ENCODE measurements at regions not wholly inside any gene's neighbourhood (a gene's known extent, or its start where the extent isn't known, plus 50 kb on each side); places are given as distances from the start of the nearest gene placed in this dataset.

DNA sequence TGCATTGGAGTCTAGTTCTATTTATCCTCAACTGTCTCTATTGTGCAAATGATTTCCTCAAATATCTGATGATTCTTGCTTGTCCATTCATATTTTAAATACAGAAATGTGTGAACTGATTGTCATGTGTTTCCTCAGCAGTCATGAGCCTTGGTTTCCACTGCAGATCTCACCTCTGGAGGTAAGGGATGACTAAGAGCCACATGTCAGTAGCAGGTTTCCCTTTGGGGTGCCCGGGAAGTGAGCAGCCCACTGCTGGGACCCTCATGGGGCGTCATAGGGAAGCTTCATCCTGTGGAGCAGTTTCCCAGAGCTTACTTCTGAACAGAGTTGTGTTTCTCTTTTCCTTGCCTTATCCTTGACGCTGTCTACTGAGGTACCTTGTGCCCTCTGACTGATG lies 149.2 kb upstream of the TOPAZ1 start:
- no peak for DNase-seq (ENCODE audit: low spot score)

DNA sequence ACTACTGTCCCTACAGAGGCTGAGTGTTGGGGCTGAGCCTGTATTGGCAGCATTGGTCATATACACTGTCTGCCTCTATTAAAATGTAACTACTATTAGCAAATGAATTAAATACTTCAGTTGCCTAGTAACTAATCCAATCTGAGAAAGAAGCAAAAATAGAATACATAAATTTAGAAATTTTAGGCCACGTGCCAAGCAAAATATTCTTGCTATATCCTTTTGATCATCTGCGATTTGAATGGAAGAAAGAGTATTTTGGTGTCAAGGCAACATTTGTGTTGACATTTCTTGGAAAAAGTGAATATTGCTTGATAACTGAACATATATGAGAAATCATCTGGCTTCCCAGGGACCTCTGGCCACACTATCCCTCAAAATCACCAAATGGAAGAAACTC lies 148.2 kb upstream of the TOPAZ1 start:
- no peak for DNase-seq (ENCODE audit: low spot score)

DNA sequence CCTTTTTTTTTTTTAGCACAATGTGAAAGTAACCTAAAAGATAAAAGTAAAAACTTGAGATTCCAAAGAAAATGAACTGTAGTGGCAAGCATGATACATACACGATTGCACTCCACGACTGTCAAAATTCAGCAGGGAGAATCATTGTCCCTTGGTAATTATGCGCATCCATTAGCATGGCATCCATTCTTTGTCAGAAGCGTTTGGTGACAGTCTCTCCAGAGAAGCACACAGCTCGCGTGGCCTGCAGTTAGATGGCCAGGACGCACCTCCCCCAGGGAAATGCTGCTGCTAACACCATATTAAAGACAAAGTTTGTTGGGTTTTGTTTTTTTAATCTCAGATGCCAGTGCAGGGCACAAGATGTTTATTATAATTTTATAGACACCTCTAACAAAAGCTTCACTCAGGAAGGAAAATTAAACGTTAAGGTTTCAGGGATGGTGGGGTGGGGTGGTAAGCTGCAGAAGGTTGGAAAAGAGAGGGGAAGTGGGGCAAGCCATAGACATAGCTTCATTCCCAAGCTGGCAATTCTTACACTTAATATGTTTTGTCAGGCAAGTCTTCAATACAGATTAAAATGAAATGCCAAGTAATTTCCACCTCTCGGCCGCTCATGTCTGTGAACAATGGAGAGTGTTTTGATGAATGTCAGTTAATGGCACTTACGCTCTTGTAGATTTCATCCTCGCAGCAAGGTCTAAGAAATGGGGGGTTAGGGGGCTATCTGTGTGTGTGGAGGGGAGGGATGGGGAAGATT lies 142.8 kb upstream of the TOPAZ1 start:
- no peak for DNase-seq (ENCODE audit: low spot score)

DNA sequence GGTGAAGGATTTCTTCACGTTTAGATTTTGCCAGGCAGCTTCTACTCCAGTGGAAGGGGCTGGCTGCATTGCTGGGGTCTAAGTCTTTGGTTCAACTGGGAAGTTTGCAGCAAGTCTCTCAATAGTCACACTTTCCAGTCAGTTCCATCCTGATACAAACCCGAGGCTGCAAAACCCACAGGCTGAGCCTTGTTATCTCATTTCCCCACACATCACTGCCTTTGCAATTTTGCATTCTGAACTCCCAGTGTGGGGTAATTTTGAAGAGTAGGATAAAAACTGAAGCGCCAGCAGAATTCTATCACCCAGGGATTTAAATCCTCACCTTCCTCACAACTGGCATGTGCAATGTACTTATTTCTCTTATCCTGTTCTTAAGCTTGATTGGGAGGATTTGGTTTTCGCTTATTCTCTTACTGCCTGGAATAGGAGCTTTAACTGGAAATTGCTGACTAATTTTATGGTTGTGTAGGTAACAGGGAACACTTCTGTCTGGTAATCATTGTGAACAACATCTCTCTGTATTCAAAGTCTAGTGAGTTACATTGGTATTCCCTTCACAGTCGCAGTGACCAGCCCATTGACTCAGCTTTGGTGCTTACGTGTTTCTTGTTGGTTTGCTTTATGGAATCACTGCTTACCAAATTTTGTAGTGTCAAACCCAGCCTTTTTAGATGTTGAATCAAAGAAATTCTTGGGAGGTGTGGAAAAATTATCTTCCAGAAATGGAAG lies 142.0 kb upstream of the TOPAZ1 start:
- DNase-seq (ENCODE audit: low spot score), result no peak

DNA sequence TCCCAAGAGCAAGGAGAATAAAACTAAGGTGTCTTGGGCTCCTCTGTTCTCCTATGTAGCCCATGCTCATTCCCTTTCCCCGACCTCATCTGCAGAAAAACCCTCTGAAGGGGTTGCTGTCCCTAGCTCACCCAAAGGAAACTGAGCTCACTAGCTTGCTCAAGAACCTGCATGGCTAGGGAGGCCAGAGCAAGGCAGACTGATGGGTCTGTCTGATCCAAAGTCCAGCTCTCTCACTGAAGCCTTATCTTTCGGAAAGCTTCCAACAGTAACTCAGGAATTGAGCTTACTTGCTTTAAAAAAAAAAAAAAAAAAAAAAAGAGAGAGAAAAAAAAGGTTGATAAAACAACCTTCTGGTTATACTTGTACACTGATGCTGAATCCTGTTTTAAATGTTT lies 141.4 kb upstream of the TOPAZ1 start:
- no peak for DNase-seq (ENCODE audit: low spot score)

DNA sequence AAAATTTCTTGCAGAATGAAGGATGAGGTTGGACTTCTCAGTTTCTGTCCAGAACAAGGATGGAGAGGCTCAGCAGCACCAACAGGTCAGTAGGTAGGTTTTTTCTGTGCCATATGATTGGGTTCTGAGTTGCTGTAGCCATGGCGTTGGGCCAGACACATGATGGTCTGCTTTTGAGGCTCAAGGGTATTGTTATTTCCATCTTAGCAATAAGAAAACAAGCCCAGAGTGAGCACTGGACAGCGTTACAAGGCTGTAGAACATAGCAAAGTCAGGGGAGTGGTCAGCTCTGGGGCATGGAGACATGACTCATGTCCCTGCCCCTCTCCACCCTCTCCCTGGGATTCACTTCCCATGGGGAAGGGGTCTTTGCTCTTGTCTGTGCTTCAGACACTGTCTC lies 137.6 kb upstream of the TOPAZ1 start:
- no peak for DNase-seq (ENCODE audit: low spot score)

DNA sequence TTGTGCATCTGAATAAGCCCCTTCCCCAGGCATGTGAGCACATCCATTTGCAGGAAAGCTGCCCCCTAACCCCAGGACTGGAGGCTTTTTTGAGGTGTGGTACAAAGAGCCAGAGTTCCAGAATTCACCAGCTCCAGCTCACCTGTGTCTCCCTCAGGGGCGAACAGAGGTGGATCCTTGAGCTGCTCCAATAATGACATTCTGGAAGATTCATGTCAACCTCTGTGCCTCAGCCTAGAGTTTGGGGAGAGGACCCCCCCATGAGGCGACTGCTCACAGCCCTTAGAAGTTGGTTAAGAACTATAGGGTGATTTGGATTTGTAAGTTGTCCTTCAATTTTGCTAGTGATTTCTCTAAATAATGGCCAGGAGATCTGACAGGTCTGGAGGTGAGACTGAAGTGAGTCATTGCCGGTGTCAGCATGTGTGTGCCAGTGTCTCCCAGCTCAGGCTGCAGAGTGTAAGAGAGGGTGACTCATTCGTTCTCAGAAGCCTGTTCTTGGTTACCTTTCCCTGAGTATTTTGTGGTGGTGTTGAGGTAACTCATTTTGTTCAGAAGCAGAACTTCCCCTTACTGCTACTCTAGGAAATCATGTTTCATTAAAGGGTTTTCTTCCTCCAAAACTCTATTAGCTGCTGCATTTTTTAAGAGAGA lies 136.9 kb upstream of the TOPAZ1 start:
- DNase-seq (ENCODE audit: low spot score), result peak; percentile 56

DNA sequence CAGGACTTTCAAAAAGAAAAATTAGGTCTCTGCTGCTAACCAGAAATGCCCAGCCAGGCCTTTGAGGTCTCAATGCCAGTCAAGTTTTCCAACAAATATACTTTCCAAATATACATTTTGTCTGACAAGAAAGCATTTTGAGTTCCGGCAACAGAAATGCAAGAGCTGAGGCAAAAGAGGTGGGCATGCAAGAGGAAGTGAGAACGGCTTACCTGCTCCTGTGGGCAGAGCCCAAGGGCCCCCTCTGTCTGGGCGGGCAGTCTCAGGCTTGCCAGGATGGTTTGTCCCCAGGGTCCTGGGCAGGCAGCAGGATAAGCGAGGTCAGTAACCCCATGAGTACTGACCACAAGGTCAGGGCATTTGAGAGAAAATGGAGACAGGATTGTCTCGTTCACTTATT lies 136.1 kb upstream of the TOPAZ1 start:
- no peak for DNase-seq (ENCODE audit: low spot score)

DNA sequence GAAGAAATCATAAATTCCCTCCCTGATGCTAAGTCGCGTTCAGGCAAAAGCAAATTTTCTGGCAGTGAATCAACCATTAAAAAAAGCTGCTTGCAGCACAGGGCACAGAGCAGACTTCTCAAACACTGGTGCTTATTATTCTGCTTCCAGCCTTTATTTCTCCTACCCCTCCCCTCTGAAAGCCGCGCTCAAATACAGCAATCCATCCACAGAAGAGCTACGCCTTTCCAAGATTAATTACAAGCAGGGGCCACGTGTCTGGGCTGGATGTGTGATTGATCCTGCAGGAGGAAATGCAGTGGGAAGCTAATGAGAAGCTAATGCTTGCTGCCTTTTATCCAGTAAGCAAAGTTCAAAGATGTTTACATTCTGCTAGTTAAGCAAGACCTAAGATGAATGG lies 134.9 kb upstream of the TOPAZ1 start:
- no peak for DNase-seq (ENCODE audit: low spot score)

DNA sequence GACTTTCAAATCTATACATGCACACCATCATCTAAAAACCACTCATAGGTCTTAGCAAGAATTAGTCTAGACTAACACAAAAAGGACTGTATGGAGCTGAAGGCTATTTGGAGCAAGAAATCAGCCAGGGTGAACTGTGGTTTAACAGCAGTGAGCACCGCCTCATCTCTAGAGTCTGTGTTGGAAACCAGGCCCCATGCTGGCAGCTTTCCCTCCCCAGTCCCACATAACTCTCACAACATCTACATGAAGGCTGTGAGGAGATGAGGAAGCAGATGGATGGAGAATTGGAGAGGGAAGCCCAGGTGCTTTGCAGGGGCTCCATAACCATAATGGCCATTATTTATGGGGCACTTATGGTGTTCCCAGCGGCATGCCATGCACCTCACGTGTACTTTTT lies 133.2 kb upstream of the TOPAZ1 start:
- no peak for DNase-seq (ENCODE audit: low spot score)

DNA sequence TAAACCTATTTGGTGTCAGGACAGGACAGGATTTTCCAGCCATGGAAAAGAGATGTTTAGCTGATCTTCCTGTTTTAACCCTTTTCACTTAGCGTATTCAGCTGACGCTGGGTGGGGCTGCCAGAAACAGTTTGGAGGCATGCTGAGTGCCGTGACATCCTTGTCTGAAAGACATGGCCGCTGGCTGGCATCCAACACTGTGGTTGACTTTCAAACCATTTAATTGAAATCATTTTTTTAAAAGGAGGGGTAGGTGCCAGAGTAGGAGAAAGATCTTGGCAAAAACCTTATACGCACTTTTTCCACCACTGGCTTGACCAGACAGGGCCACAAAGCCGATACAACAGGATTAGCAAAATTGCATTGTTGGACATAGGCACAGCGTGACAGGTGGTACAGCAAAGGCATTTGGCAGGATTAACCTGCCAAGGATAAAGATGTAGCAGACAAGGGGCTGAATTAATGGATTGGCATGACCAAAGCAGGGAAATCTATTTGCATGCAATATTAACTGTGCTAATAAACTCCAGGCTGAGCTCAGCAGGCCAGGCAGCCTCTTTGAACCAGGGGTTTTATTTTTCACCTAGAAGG lies 131.8 kb upstream of the TOPAZ1 start:
- peak; percentile 1 for DNase-seq (ENCODE audit: low spot score)

DNA sequence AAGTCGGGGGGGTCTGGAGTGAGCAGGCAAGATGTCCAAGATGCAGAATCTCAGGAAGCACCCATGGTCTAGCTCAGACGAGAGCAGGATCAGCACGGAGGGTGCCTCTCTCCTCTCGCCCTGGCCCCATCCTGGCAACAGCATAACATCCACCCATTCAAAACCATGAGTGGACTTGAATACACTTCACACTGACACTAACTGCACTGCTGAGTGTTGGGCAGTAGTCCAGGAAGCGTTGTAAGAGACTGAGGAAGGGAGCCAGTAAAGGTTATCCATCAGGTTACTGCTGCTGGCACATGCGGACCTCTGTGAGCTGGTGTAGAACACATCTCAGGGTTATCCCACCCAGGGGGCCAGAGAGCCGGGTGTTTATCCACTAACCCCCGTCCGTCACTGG lies 131.0 kb upstream of the TOPAZ1 start:
- no peak for DNase-seq (ENCODE audit: low spot score)

DNA sequence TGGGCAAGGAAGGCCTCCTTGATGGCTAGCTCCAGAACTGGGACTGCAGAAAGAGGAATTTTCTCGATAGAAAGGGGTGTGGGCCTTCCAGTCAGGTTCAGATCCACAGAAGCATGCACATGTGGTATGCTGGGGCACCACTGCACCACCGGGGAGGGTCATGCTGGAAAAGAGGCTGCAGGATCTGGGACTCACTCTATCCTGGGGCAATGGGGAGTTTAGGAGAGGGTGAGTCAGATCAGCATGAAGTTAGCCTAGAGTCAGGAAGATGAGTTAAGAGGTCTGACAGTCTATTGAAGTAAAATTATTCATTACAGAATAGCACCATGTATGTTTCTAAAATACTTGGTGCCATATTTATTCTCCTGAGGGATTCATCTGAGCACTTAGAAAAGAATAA lies 130.2 kb upstream of the TOPAZ1 start:
- no peak for DNase-seq (ENCODE audit: low spot score)

DNA sequence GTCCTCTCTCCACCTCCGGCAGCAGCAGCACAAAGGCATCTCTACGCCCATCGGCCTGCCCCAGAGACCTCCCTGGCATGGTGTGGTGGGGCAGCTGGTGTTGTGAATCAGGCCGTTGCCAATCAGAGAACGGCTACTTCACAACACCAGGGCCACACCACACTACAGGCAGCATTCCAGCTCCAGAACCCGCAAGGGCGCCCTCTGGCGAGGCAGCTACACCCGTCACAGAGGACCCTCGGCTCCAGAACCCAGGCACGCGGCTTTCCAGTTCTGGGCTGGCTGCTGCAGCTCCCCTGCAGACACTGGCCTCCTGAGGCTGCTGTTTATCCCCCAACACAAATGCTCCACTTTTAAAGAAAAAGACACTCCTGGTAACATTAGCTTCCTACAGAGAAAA lies 127.5 kb upstream of the TOPAZ1 start:
- DNase-seq (ENCODE audit: low spot score), result peak; percentile 3

DNA sequence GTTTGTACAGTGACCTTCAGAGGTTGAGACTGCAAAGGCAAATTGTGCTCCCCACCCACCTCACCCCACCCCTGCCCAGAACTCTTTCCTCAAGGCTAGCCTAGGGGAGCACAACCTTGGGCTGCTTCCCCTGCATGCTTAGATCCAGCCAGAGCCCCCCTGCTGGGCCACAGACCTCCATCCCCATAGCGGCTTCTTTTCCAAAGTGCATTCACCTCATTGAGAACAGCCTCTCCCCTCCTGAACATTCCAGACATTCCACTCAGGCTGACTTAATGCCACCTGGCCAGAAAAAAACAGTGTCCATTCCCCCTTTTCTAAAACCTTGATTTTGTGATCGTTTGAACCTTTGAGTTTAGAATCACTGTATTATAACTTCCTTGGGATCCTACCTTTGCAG lies 124.4 kb upstream of the TOPAZ1 start:
- no peak for DNase-seq (ENCODE audit: low spot score)

DNA sequence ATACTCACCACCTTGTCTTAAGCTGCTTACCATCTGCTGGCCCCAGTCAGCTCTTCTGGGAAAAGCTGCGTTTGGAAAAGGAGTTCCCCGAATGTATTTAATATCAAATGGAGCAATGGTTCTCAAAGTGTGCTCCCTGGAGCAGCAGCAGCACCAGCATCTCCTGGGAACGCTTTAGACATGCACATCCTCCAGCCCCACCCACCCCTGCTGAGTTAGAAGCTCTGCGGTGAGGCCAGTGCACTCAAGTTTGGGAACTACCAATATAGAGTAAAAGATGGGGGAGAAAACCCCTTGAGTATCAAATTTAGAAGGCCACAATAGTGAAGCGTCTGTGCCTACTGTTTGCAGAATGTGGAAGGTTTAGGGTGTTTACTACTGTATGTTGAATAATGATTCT lies 124.0 kb upstream of the TOPAZ1 start:
- DNase-seq (ENCODE audit: low spot score), result no peak

DNA sequence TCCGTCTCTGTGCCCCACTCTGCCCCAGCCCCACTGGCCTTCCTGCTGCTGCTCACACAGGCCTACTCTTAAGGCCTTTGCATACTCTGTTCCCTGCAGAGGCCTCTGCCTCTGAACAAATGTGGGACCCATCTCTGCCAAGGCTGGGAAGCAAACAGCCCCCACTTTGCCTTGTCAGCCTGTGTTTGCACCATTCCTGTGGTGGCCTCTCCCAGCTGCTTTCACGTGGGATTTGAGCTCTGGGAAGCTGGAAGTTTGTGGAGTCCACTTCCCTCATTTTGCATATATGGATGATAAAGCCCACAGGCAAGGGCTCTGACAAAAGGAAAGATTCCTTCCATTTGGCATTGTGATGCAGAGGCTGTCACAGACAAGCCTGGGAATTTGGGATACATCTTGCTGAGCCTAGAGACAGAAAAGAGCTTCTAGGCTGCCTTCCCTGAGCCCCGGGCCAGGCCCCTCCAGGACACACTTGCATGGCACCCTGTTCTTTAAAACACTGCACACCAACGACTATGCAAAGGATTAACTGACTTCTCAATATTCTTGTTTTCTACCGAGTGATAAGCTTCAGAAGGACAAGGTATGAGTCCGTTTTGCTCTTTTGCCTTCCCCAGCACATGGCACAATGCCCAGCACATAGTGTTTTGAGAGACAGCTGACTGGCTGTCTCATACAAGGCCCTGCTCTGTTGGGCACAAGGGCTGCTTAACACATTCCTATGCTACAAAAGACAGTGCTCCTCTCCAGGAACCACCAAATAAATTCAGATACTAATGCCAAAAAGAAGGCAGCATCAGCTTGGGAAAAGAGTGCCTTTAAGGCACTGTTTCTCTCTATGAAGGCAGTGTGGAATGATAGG lies 120.7 kb upstream of the TOPAZ1 start:
- no peak for DNase-seq (ENCODE audit: low spot score)

DNA sequence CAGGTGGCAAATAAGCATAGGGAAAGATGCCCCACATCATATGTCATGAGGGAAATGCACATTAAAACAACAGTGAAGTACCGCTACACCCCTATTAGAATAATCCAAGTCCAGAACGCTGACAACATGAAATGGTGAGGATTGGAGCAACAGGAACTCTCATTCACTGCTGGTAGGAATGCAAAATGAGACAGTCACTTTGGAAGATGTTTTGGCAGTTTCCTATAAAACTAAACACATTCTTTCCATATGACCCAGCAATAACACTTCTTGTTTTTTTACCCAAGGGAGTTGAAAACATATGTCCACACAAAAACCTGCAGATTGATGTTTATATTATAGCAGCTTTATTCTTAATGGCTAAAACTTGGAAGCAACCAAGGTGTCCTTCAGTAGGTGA lies 116.4 kb upstream of the TOPAZ1 start:
- no peak for DNase-seq (ENCODE audit: low spot score)

DNA sequence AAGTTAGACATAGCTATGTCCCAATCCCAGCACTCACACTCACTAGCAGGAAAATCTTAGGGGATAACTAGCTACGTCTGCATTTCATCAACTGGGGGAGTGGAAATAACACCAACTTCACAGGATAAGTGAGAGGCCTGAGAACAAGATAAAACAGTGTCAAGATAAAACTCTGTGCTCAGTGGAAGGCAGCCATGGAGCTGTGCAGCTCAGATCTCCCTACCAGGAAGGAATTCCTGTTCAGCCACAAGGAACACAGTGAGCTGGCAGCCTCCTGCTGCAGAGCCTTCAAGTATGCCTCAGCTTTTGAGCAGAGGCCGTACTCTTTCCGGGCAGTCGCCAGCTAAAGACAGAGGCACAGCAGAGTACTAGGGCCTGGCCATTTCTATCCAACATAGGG lies 115.8 kb upstream of the TOPAZ1 start:
- no peak for DNase-seq (ENCODE audit: low spot score)

DNA sequence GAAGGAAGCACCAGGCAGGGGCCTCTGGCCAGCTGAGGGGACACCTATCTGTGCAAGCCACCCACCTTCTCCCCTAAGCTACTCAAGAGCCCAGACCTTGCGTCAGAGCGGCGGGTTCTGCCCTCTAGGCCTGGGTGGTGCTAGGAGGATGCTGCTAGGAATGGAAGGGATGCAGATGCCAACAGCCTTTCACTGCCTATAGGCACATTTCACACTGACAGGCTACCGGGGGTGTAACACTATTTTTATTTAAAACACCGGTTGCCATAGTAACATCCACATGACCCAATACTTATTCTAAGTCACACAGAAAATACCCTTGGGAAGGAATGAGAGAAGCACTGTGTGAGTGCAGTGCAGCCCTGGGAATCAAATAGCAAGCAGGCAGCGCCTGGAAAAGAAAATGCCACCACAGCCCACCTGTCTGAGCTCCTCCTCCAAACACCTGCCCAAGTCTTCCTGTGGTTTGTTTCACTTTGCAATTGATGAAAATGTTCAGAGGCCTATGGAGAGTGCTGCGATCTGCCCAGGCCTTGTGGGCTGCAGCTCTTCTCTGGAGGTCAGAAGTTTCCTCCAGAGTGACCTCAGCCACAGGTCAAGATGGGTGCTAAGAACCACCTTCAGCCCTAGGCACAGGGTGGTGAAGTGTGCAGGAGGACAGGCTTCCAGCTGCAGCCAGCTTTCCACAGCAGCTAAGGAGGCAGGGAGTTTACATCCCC lies 113.5 kb upstream of the TOPAZ1 start:
- DNase-seq (ENCODE audit: low spot score), result no peak

DNA sequence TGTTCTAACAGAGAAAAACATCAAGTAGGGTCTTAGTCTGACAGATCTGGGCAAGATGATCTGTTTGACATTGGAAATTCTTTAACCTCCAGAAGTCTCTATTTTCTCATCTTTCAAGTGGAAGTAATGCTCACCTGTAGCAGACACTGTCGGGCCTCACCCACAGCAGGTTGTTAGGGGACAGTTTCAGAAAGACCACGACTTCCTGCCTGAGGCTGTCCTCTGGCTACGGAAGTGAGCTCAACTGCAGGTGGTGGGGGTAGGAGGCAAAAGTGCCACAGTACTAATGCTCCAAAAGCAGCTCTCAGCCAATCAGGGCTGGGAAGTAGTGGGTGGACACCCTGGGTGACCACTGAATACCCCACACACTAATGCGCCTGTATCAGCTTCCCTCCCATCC lies 111.4 kb upstream of the TOPAZ1 start:
- no peak for DNase-seq (ENCODE audit: low spot score)
